ENCODE measurements at regions not wholly inside any gene's neighbourhood (a gene's known extent, or its start where the extent isn't known, plus 50 kb on each side); places are given as distances from the start of the nearest gene placed in this dataset.

DNA sequence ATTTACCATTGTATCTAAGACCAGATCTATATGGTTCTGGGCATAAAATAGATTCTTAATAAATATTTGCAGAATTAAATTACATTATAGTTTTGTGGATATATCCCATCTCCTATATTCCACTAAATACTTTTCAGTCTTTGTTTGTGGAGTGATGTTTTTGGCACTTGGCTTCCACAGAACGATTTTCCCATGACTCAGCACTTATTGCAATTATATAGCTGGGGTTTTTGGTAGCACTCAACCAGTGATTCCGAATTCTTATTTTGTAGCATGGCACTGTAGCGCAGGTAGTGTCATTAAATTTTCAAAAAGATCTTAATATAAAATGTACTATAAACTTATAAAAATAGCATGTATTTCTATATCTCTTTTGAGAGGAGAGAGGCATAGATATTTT, 221.2 kb downstream of the TRPC6 start:
- Histone ChIP-seq H3K27me3 (ENCODE audit: insufficient read depth, poor library complexity, severe bottlenecking) (peaks cover 5% of the 10 kb centered on the region), H3K4me3 (ENCODE audit: severe bottlenecking) (no peak overlapping the region), H3K27ac (ENCODE audit: poor library complexity, severe bottlenecking) (no peak overlapping the region), H3K9me3 (ENCODE audit: severe bottlenecking) (no peaks in the 10 kb centered on the region), H3K4me1 (ENCODE audit: insufficient read depth, poor library complexity, severe bottlenecking) (no peaks in the 10 kb centered on the region), H3K36me3 (ENCODE audit: low read depth) (no peaks in the 10 kb centered on the region)
- TF ChIP-seq, protein P1, sequence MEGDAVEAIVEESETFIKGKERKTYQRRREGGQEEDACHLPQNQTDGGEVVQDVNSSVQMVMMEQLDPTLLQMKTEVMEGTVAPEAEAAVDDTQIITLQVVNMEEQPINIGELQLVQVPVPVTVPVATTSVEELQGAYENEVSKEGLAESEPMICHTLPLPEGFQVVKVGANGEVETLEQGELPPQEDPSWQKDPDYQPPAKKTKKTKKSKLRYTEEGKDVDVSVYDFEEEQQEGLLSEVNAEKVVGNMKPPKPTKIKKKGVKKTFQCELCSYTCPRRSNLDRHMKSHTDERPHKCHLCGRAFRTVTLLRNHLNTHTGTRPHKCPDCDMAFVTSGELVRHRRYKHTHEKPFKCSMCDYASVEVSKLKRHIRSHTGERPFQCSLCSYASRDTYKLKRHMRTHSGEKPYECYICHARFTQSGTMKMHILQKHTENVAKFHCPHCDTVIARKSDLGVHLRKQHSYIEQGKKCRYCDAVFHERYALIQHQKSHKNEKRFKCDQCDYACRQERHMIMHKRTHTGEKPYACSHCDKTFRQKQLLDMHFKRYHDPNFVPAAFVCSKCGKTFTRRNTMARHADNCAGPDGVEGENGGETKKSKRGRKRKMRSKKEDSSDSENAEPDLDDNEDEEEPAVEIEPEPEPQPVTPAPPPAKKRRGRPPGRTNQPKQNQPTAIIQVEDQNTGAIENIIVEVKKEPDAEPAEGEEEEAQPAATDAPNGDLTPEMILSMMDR (IDR thresholded peaks at IDR 0.05; ENCODE audit: poor library complexity, severe bottlenecking): no peak
- DNase-seq (ENCODE audit: low spot score) (no peak), ATAC-seq (ENCODE audit: low read depth) (no peak)

- H3K27ac ChIP-seq (ENCODE audit: poor library complexity, severe bottlenecking): no peak overlapping the region
- no peak overlapping the region for H3K4me3 ChIP-seq (ENCODE audit: severe bottlenecking)
- no peak for DNase-seq (ENCODE audit: low spot score)
- no peaks in the 10 kb centered on the region for H3K4me1 ChIP-seq (ENCODE audit: insufficient read depth, poor library complexity, severe bottlenecking)
- TF ChIP-seq, protein P1 (IDR thresholded peaks at IDR 0.05; ENCODE audit: poor library complexity, severe bottlenecking): no peak
- ATAC-seq (ENCODE audit: low read depth): no peak
- peaks cover 5% of the 10 kb centered on the region for H3K27me3 ChIP-seq (ENCODE audit: insufficient read depth, poor library complexity, severe bottlenecking)
- H3K36me3 ChIP-seq (ENCODE audit: low read depth): no peaks in the 10 kb centered on the region
- H3K9me3 ChIP-seq (ENCODE audit: severe bottlenecking): no peaks in the 10 kb centered on the region
Observed at GRCh38 chr11:101357771-101358170, 226.0 kb downstream of the TRPC6 start.

GRCh38 chr11:101354801-101355200, 225.2 kb upstream of the PGR start:
- H3K27me3 ChIP-seq (ENCODE audit: insufficient read depth, poor library complexity, severe bottlenecking): peaks cover 7% of the 10 kb centered on the region
- no peaks in the 10 kb centered on the region for H3K4me1 ChIP-seq (ENCODE audit: insufficient read depth, poor library complexity, severe bottlenecking)
- H3K36me3 ChIP-seq (ENCODE audit: low read depth): no peaks in the 10 kb centered on the region
- H3K9me3 ChIP-seq (ENCODE audit: severe bottlenecking): no peaks in the 10 kb centered on the region
- ATAC-seq (ENCODE audit: low read depth) (no peak), DNase-seq (ENCODE audit: low spot score) (no peak)
- TF ChIP-seq, protein P1 (IDR thresholded peaks at IDR 0.05; ENCODE audit: poor library complexity, severe bottlenecking): no peak
- H3K4me3 ChIP-seq (ENCODE audit: severe bottlenecking): no peak overlapping the region
- H3K27ac ChIP-seq (ENCODE audit: poor library complexity, severe bottlenecking): no peak overlapping the region

DNA sequence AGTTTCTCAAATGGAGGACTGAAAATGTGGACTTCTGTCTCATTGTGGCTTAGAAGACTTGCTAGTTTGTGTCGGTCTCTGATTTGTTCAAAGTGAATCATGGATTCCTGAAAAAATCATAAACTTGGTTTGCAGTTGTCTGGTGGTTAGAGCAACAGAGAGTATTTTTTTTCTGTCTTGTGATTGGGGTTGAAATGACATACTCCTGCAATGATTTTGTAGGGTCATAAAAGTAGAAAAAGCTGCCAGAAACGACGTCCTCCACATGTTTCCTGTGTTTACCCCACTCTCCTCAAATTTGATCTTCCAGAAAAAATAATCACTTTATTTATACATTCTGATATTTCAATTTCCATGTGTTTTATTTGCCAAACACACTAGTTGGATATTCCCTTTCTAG, 219.2 kb upstream of the PGR start:
- H3K27ac ChIP-seq (ENCODE audit: poor library complexity, severe bottlenecking): no peak overlapping the region
- H3K9me3 ChIP-seq (ENCODE audit: severe bottlenecking): no peaks in the 10 kb centered on the region
- H3K27me3 ChIP-seq (ENCODE audit: insufficient read depth, poor library complexity, severe bottlenecking): peaks cover 7% of the 10 kb centered on the region
- TF ChIP-seq, protein P1 (IDR thresholded peaks at IDR 0.05; ENCODE audit: poor library complexity, severe bottlenecking): no peak
- no peaks in the 10 kb centered on the region for H3K36me3 ChIP-seq (ENCODE audit: low read depth)
- no peaks in the 10 kb centered on the region for H3K4me1 ChIP-seq (ENCODE audit: insufficient read depth, poor library complexity, severe bottlenecking)
- no peak for ATAC-seq (ENCODE audit: low read depth)
- H3K4me3 ChIP-seq (ENCODE audit: severe bottlenecking): no peak overlapping the region
- DNase-seq (ENCODE audit: low spot score): no peak

DNA sequence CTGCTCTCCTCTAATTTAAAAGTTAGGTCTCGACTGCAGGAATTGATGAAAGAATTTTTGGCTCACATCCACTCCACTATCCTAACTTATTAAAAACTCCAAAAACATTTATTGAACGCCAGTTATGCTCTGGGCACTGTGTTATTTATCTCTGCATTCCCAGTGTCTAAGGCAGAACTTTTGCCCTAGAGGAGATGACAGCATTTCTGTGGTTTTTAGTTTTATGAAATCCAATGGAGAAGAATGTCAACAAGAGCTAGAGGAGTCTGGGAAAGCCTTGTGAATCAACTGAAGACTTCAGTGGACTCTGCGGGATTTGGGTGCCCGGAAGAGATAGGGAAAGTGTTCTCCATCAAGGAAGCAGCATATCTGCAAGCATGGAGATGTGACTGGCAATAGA, 217.0 kb upstream of the PGR start:
- Histone ChIP-seq H3K27me3 (ENCODE audit: insufficient read depth, poor library complexity, severe bottlenecking) (peaks cover 4% of the 10 kb centered on the region), H3K9me3 (ENCODE audit: severe bottlenecking) (no peaks in the 10 kb centered on the region), H3K36me3 (ENCODE audit: low read depth) (no peaks in the 10 kb centered on the region), H3K27ac (ENCODE audit: poor library complexity, severe bottlenecking) (no peak overlapping the region), H3K4me1 (ENCODE audit: insufficient read depth, poor library complexity, severe bottlenecking) (no peaks in the 10 kb centered on the region), H3K4me3 (ENCODE audit: severe bottlenecking) (no peak overlapping the region)
- DNase-seq (ENCODE audit: low spot score): no peak
- no peak for ATAC-seq (ENCODE audit: low read depth)
- TF ChIP-seq, protein P1 (IDR thresholded peaks at IDR 0.05; ENCODE audit: poor library complexity, severe bottlenecking): no peak

Data from RWPE2 (cell line).